WTC11 (cell line): ENCODE measurements at regions not wholly inside any gene's neighbourhood (a gene's known extent, or its start where the extent isn't known, plus 50 kb on each side); places are given as distances from the start of the nearest gene placed in this dataset.

Experiments used
- ATAC-seq: fragments of 200-7000 bp; cut with Tn5 transposase; 2 replicates; pipeline ENCODE4 v1.10.0; 2021; ENCODE audit warnings: mild to moderate bottlenecking, moderate library complexity
- CTCF ChIA-PET: fragments of 300-600 bp; sonication (Branson Sonifier 250); formaldehyde crosslinking; loops from one replicate; lab custom pipeline; 2021; ENCODE audit warnings: antibody characterized with exemption; lab: Charles Lee
- POLR2A ChIA-PET: fragments of 350-600 bp; sonication (Branson Sonifier 250); formaldehyde crosslinking; loops from one replicate; lab custom pipeline; 2021; ENCODE audit warnings: antibody characterized with exemption; lab: Charles Lee
- DNase-seq: peaks from one replicate; pipeline ENCODE4 v3.0.0; 2021; ENCODE audit warnings: low spot score
- H3K27ac Mint-ChIP-seq: 2 replicates; pipeline ENCODE4 v1.8.0; 2021; ENCODE audit warnings: mixed read lengths
- H3K27me3 Mint-ChIP-seq: 2 replicates; pipeline ENCODE4 v1.8.0; 2021; ENCODE audit warnings: low read depth, mild to moderate bottlenecking, moderate library complexity, mixed read lengths
- H3K36me3 Mint-ChIP-seq: 2 replicates; pipeline ENCODE4 v1.8.0; 2021; ENCODE audit warnings: mixed read lengths
- H3K4me1 Mint-ChIP-seq: 2 replicates; pipeline ENCODE4 v1.8.0; 2022; ENCODE audit warnings: mixed read lengths
- H3K4me3 Mint-ChIP-seq: 2 replicates; pipeline ENCODE4 v1.8.0; 2021; ENCODE audit warnings: mild to moderate bottlenecking, moderate library complexity, mixed read lengths
- H3K9me3 Mint-ChIP-seq: 2 replicates; pipeline ENCODE4 v1.8.0; 2021; ENCODE audit warnings: mixed read lengths
- ELF4 ChIP-seq: sonication (generic); formaldehyde crosslinking; IDR thresholded peaks from 2 replicates; pipeline ENCODE4 v1.8.1; 2022; ENCODE audit warnings: low read depth, mild to moderate bottlenecking, moderate library complexity, missing genetic modification reagents
- ESRRA ChIP-seq: sonication (generic); formaldehyde crosslinking; IDR thresholded peaks from 2 replicates; pipeline ENCODE4 v1.8.1; 2022; ENCODE audit warnings: mild to moderate bottlenecking, missing genetic modification reagents, borderline replicate concordance
- GABPB1 ChIP-seq: sonication (generic); formaldehyde crosslinking; IDR thresholded peaks from 2 replicates; pipeline ENCODE4 v1.8.1; 2023; ENCODE audit warnings: mild to moderate bottlenecking, missing genetic modification reagents
- GRHL2 ChIP-seq: fragments of 250-450 bp; sonication (Bioruptor Pico); IDR thresholded peaks from 2 replicates; pipeline ENCODE4 v1.8.0; 2022; ENCODE audit warnings: mild to moderate bottlenecking, moderate library complexity; ENCODE audit not compliant: insufficient replicate concordance, severe bottlenecking
- GTF2I ChIP-seq: fragments of 250-450 bp; sonication (Bioruptor Pico); conservative IDR thresholded peaks from 2 replicates; pipeline ENCODE4 v1.4.0; 2021; ENCODE audit warnings: mild to moderate bottlenecking
- NR3C1 ChIP-seq: sonication (generic); formaldehyde crosslinking; conservative IDR thresholded peaks from 2 replicates; pipeline ENCODE4 v1.8.1; 2023; ENCODE audit warnings: low read depth, mild to moderate bottlenecking, missing genetic modification reagents
- SOX15 ChIP-seq: fragments of 250-450 bp; sonication (Bioruptor Pico); IDR thresholded peaks from 2 replicates; pipeline ENCODE4 v1.9.0; 2021; ENCODE audit warnings: mild to moderate bottlenecking
- TEAD4 ChIP-seq: sonication (generic); formaldehyde crosslinking; IDR thresholded peaks from 2 replicates; pipeline ENCODE4 v1.8.0; 2022; ENCODE audit warnings: mild to moderate bottlenecking, missing genetic modification reagents
- ZNF219 ChIP-seq: sonication (generic); formaldehyde crosslinking; IDR thresholded peaks from 2 replicates; pipeline ENCODE4 v1.8.0; 2023; ENCODE audit warnings: missing genetic modification reagents, mild to moderate bottlenecking, borderline replicate concordance
- ZNF671 ChIP-seq: fragments of 250-450 bp; sonication (Bioruptor Pico); IDR thresholded peaks from 2 replicates; pipeline ENCODE4 v1.8.0; 2021; ENCODE audit warnings: mild to moderate bottlenecking
- TF ChIP-seq, protein P1 (sequence below): sonication (generic); formaldehyde crosslinking; IDR thresholded peaks from 2 replicates; pipeline ENCODE4 v1.8.0; 2022; ENCODE audit warnings: missing genetic modification reagents
- TF ChIP-seq, protein P2 (sequence below): sonication (generic); formaldehyde crosslinking; IDR thresholded peaks from 2 replicates; pipeline ENCODE4 v1.8.1; 2022; ENCODE audit warnings: low read depth, missing genetic modification reagents, borderline replicate concordance
- TF ChIP-seq, protein P3 (sequence below): fragments of 250-450 bp; sonication (Bioruptor Pico); IDR thresholded peaks from 2 replicates; pipeline ENCODE4 v1.8.0; 2021; ENCODE audit warnings: mild to moderate bottlenecking
- TF ChIP-seq, protein P4 (sequence below): sonication (generic); formaldehyde crosslinking; IDR thresholded peaks from 2 replicates; pipeline ENCODE4 v1.8.0; 2022; ENCODE audit warnings: mild to moderate bottlenecking, missing genetic modification reagents
- TF ChIP-seq, protein P5 (sequence below): sonication (generic); formaldehyde crosslinking; IDR thresholded peaks from 2 replicates; pipeline ENCODE4 v1.8.0; 2023; ENCODE audit warnings: missing genetic modification reagents
- TF ChIP-seq, protein P6 (sequence below): sonication (generic); formaldehyde crosslinking; IDR thresholded peaks from 2 replicates; pipeline ENCODE4 v1.8.0; 2022; ENCODE audit warnings: mild to moderate bottlenecking, missing genetic modification reagents
- TF ChIP-seq, protein P7 (sequence below): sonication (generic); formaldehyde crosslinking; IDR thresholded peaks from 2 replicates; pipeline ENCODE4 v1.8.1; 2022; ENCODE audit warnings: low read depth, mild to moderate bottlenecking, moderate library complexity, missing genetic modification reagents, borderline replicate concordance
- TF ChIP-seq, protein P8 (sequence below): sonication (generic); formaldehyde crosslinking; IDR thresholded peaks from 2 replicates; pipeline ENCODE4 v1.8.1; 2023; ENCODE audit warnings: mild to moderate bottlenecking, missing genetic modification reagents, moderate library complexity

DNA sequence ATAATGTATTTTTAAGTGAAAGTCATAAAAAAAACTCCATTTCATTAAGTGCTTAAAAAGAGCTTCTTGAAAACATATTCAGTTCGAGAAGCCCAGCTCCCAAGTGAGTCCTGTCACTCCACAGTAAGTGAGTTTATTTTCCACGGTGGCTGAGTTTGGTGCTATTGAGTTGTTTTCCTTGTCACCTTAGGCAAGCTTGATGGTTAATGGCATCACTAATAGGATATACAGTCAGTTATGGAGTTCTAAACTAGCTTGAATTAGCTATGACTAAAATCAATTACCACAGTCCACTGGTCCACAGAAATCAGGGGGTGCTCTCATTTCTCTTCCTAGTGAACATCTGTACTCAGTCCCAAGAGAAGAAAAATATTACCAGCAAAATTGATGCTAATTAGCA, 1526.2 kb upstream of the IGFBP7 start:
- no peak overlapping the region for H3K4me3 Mint-ChIP-seq
- H3K9me3 Mint-ChIP-seq, result peaks cover 8% of the 10 kb centered on the region
- no peaks in the 10 kb centered on the region for H3K27me3 Mint-ChIP-seq
- H3K27ac Mint-ChIP-seq, result no peak overlapping the region
- peaks cover 12% of the 10 kb centered on the region for H3K4me1 Mint-ChIP-seq
- DNase-seq, result no peak
- TF ChIP-seq GABPB1 (CRISPR knock-in tag) (no peak), ELF4 (no peak), TEAD4 (CRISPR knock-in tag) (no peak), ZNF671 (CRISPR knock-in tag) (no peak), NR3C1 (CRISPR knock-in tag) (no peak), ESRRA (no peak), SOX15 (CRISPR knock-in tag) (no peak), GRHL2 (CRISPR knock-in tag) (no peak), GTF2I (no peak), ZNF219 (no peak)
- TF ChIP-seq, protein P1, sequence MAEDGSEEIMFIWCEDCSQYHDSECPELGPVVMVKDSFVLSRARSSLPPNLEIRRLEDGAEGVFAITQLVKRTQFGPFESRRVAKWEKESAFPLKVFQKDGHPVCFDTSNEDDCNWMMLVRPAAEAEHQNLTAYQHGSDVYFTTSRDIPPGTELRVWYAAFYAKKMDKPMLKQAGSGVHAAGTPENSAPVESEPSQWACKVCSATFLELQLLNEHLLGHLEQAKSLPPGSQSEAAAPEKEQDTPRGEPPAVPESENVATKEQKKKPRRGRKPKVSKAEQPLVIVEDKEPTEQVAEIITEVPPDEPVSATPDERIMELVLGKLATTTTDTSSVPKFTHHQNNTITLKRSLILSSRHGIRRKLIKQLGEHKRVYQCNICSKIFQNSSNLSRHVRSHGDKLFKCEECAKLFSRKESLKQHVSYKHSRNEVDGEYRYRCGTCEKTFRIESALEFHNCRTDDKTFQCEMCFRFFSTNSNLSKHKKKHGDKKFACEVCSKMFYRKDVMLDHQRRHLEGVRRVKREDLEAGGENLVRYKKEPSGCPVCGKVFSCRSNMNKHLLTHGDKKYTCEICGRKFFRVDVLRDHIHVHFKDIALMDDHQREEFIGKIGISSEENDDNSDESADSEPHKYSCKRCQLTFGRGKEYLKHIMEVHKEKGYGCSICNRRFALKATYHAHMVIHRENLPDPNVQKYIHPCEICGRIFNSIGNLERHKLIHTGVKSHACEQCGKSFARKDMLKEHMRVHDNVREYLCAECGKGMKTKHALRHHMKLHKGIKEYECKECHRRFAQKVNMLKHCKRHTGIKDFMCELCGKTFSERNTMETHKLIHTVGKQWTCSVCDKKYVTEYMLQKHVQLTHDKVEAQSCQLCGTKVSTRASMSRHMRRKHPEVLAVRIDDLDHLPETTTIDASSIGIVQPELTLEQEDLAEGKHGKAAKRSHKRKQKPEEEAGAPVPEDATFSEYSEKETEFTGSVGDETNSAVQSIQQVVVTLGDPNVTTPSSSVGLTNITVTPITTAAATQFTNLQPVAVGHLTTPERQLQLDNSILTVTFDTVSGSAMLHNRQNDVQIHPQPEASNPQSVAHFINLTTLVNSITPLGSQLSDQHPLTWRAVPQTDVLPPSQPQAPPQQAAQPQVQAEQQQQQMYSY (CRISPR knock-in tag), result no peak
- TF ChIP-seq, protein P2, sequence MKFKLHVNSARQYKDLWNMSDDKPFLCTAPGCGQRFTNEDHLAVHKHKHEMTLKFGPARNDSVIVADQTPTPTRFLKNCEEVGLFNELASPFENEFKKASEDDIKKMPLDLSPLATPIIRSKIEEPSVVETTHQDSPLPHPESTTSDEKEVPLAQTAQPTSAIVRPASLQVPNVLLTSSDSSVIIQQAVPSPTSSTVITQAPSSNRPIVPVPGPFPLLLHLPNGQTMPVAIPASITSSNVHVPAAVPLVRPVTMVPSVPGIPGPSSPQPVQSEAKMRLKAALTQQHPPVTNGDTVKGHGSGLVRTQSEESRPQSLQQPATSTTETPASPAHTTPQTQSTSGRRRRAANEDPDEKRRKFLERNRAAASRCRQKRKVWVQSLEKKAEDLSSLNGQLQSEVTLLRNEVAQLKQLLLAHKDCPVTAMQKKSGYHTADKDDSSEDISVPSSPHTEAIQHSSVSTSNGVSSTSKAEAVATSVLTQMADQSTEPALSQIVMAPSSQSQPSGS (CRISPR knock-in tag), result no peak
- TF ChIP-seq, protein P3, sequence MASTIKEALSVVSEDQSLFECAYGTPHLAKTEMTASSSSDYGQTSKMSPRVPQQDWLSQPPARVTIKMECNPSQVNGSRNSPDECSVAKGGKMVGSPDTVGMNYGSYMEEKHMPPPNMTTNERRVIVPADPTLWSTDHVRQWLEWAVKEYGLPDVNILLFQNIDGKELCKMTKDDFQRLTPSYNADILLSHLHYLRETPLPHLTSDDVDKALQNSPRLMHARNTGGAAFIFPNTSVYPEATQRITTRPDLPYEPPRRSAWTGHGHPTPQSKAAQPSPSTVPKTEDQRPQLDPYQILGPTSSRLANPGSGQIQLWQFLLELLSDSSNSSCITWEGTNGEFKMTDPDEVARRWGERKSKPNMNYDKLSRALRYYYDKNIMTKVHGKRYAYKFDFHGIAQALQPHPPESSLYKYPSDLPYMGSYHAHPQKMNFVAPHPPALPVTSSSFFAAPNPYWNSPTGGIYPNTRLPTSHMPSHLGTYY (CRISPR knock-in tag), result no peak
- TF ChIP-seq, protein P4, sequence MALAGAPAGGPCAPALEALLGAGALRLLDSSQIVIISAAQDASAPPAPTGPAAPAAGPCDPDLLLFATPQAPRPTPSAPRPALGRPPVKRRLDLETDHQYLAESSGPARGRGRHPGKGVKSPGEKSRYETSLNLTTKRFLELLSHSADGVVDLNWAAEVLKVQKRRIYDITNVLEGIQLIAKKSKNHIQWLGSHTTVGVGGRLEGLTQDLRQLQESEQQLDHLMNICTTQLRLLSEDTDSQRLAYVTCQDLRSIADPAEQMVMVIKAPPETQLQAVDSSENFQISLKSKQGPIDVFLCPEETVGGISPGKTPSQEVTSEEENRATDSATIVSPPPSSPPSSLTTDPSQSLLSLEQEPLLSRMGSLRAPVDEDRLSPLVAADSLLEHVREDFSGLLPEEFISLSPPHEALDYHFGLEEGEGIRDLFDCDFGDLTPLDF (CRISPR knock-in tag), result no peak
- TF ChIP-seq, protein P5, sequence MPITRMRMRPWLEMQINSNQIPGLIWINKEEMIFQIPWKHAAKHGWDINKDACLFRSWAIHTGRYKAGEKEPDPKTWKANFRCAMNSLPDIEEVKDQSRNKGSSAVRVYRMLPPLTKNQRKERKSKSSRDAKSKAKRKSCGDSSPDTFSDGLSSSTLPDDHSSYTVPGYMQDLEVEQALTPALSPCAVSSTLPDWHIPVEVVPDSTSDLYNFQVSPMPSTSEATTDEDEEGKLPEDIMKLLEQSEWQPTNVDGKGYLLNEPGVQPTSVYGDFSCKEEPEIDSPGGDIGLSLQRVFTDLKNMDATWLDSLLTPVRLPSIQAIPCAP (CRISPR knock-in tag), result no peak
- TF ChIP-seq, protein P6, sequence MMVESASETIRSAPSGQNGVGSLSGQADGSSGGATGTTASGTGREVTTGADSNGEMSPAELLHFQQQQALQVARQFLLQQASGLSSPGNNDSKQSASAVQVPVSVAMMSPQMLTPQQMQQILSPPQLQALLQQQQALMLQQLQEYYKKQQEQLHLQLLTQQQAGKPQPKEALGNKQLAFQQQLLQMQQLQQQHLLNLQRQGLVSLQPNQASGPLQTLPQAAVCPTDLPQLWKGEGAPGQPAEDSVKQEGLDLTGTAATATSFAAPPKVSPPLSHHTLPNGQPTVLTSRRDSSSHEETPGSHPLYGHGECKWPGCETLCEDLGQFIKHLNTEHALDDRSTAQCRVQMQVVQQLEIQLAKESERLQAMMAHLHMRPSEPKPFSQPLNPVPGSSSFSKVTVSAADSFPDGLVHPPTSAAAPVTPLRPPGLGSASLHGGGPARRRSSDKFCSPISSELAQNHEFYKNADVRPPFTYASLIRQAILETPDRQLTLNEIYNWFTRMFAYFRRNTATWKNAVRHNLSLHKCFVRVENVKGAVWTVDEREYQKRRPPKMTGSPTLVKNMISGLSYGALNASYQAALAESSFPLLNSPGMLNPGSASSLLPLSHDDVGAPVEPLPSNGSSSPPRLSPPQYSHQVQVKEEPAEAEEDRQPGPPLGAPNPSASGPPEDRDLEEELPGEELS (CRISPR knock-in tag), result no peak
- TF ChIP-seq, protein P7, sequence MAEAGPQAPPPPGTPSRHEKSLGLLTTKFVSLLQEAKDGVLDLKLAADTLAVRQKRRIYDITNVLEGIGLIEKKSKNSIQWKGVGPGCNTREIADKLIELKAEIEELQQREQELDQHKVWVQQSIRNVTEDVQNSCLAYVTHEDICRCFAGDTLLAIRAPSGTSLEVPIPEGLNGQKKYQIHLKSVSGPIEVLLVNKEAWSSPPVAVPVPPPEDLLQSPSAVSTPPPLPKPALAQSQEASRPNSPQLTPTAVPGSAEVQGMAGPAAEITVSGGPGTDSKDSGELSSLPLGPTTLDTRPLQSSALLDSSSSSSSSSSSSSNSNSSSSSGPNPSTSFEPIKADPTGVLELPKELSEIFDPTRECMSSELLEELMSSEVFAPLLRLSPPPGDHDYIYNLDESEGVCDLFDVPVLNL (CRISPR knock-in tag), result no peak
- TF ChIP-seq, protein P8, sequence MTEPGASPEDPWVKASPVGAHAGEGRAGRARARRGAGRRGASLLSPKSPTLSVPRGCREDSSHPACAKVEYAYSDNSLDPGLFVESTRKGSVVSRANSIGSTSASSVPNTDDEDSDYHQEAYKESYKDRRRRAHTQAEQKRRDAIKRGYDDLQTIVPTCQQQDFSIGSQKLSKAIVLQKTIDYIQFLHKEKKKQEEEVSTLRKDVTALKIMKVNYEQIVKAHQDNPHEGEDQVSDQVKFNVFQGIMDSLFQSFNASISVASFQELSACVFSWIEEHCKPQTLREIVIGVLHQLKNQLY (CRISPR knock-in tag), result no peak
- no peaks in the 10 kb centered on the region for H3K36me3 Mint-ChIP-seq
- no peak for ATAC-seq
- POLR2A ChIA-PET, result no interaction called here
- CTCF ChIA-PET, result no interaction called here
